ENCODE measurements at regions not wholly inside any gene's neighbourhood (a gene's known extent, or its start where the extent isn't known, plus 50 kb on each side); places are given as distances from the start of the nearest gene placed in this dataset.

DNA sequence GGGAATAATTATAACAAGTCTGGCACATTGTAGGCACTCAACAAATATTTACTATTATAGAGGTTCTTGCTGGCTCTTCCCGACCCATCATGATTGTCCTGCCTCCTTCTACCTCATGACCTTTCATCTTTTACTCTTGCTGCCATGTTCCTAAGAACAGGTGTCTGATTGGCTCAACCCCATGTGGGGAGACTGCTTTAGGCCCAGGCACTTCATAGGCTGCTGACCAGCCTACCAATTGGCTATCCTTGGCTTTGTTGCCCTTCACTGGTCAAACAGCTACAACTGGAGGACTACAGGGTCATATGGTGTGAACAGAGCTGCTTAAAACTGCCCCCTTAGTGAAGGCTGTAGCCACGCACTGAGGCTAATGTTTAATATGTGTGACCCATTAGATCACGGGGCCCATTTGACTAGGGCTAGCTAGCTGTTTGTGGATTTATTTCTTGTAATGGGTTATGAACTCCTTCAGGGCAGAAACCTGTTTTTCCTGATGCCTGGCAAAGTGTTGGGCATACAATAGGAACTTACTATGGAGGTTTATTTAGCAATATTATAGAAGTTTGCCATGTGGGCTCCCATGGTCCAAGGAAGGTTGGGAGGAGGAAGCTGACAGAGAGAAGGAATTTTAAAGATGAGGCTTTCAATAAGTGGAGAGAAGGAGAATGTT, 239.9 kb upstream of the TBC1D5 start:
- H3K9me2 ChIP-seq (replicated peaks; ENCODE audit: insufficient read depth, low read length) = no peaks in the 10 kb centered on the region; the same call in 1 of the 2 replicates
- H3K79me2 ChIP-seq (ENCODE audit: insufficient read depth, low read length) = no peaks in the 10 kb centered on the region
- H3K27me3 ChIP-seq (ENCODE audit: low read length) = no peaks in the 10 kb centered on the region; the same call in 1 of the 2 replicates
- no peak for TF ChIP-seq EZH2phosphoT487 (conservative IDR thresholded peaks at IDR 0.05; ENCODE audit: low read length)
- TF ChIP-seq, protein P1, sequence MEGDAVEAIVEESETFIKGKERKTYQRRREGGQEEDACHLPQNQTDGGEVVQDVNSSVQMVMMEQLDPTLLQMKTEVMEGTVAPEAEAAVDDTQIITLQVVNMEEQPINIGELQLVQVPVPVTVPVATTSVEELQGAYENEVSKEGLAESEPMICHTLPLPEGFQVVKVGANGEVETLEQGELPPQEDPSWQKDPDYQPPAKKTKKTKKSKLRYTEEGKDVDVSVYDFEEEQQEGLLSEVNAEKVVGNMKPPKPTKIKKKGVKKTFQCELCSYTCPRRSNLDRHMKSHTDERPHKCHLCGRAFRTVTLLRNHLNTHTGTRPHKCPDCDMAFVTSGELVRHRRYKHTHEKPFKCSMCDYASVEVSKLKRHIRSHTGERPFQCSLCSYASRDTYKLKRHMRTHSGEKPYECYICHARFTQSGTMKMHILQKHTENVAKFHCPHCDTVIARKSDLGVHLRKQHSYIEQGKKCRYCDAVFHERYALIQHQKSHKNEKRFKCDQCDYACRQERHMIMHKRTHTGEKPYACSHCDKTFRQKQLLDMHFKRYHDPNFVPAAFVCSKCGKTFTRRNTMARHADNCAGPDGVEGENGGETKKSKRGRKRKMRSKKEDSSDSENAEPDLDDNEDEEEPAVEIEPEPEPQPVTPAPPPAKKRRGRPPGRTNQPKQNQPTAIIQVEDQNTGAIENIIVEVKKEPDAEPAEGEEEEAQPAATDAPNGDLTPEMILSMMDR (IDR thresholded peaks at IDR 0.05; ENCODE audit: insufficient read depth, low read length, poor library complexity, severe bottlenecking) = no peak
- no peaks in the 10 kb centered on the region for H3K9me3 ChIP-seq (ENCODE audit: insufficient read depth, low read length)
- H3K4me3 ChIP-seq (ENCODE audit: insufficient read depth, low read length, poor library complexity, severe bottlenecking) = no peak overlapping the region
- H3K9ac ChIP-seq (ENCODE audit: low read length) = no peak overlapping the region
- no peak overlapping the region for H2AFZ ChIP-seq (ENCODE audit: low read depth, low read length, severe bottlenecking)
- no peaks in the 10 kb centered on the region for H4K20me1 ChIP-seq (ENCODE audit: low read depth, low read length)
- no peak overlapping the region for H3K4me2 ChIP-seq (ENCODE audit: low read depth, low read length, poor library complexity, severe bottlenecking)
- no peaks in the 10 kb centered on the region for H3F3A ChIP-seq (ENCODE audit: insufficient read depth)
- H3K36me3 ChIP-seq (ENCODE audit: low read length) = no peaks in the 10 kb centered on the region
- H3K27ac ChIP-seq (ENCODE audit: low read depth, low read length) = no peak overlapping the region

DNA sequence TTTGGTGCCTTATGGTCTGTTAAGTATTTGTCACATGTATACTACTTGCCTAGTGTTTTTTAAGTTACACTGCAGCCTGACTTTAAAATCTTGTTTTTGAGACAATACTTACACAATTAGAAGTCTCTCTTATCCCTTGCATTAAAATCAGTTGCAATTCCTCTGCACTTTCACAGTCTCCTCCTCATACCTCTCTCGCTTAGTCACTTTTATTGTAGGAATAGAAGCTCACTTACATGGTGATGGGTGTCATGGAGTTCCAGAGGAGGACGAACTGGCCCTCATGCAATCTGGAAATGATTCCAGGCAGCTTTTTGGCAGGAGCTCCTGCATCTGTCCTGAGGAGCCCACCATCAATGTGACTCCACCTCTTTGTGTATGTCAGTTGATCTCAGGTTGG, 238.4 kb upstream of the TBC1D5 start:
- H3K36me3 ChIP-seq (ENCODE audit: low read length) = no peaks in the 10 kb centered on the region

DNA sequence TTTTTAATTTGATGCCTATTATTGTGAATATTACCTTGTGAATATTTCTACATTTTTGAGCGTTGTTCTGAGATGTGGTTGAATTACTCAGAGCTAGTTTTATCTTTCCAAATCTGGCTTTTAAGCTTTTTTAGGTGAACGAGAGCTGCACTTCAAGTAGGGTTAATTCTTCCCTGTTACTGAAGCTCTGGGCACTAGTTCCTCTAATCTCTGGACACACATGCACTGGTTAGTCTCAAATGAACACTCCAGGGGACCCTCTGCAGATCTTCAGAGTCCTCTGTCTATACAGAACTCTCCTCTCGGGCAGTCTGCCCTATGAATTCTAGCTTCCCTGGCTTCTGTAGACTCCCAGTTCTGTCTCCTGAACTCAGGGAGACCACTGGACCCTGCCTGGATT, 237.5 kb upstream of the TBC1D5 start:
- no peak overlapping the region for H3K27ac ChIP-seq (ENCODE audit: low read depth, low read length)
- no peaks in the 10 kb centered on the region for H3K9me3 ChIP-seq (ENCODE audit: insufficient read depth, low read length)
- H3F3A ChIP-seq (ENCODE audit: insufficient read depth) = no peaks in the 10 kb centered on the region
- H4K20me1 ChIP-seq (ENCODE audit: low read depth, low read length) = no peaks in the 10 kb centered on the region
- no peak for TF ChIP-seq EZH2phosphoT487 (conservative IDR thresholded peaks at IDR 0.05; ENCODE audit: low read length)
- TF ChIP-seq, protein P1 (IDR thresholded peaks at IDR 0.05; ENCODE audit: insufficient read depth, low read length, poor library complexity, severe bottlenecking) = no peak
- no peak overlapping the region for H2AFZ ChIP-seq (ENCODE audit: low read depth, low read length, severe bottlenecking)
- no peaks in the 10 kb centered on the region; the same call in 1 of the 2 replicates for H3K27me3 ChIP-seq (ENCODE audit: low read length)
- no peaks in the 10 kb centered on the region for H3K36me3 ChIP-seq (ENCODE audit: low read length)
- no peaks in the 10 kb centered on the region for H3K79me2 ChIP-seq (ENCODE audit: insufficient read depth, low read length)
- no peak overlapping the region for H3K4me3 ChIP-seq (ENCODE audit: insufficient read depth, low read length, poor library complexity, severe bottlenecking)
- no peaks in the 10 kb centered on the region; the same call in 1 of the 2 replicates for H3K9me2 ChIP-seq (replicated peaks; ENCODE audit: insufficient read depth, low read length)
- H3K9ac ChIP-seq (ENCODE audit: low read length) = no peak overlapping the region
- no peak overlapping the region for H3K4me2 ChIP-seq (ENCODE audit: low read depth, low read length, poor library complexity, severe bottlenecking)

More for the DNA sequence above, 238.4 kb upstream of the TBC1D5 start:
- H3F3A ChIP-seq (ENCODE audit: insufficient read depth) = no peaks in the 10 kb centered on the region
- no peaks in the 10 kb centered on the region; the same call in 1 of the 2 replicates for H3K9me2 ChIP-seq (replicated peaks; ENCODE audit: insufficient read depth, low read length)
- no peaks in the 10 kb centered on the region for H3K79me2 ChIP-seq (ENCODE audit: insufficient read depth, low read length)
- no peaks in the 10 kb centered on the region for H3K9me3 ChIP-seq (ENCODE audit: insufficient read depth, low read length)
- H3K9ac ChIP-seq (ENCODE audit: low read length) = no peak overlapping the region
- H3K27ac ChIP-seq (ENCODE audit: low read depth, low read length) = no peak overlapping the region
- no peaks in the 10 kb centered on the region; the same call in 1 of the 2 replicates for H3K27me3 ChIP-seq (ENCODE audit: low read length)
- H2AFZ ChIP-seq (ENCODE audit: low read depth, low read length, severe bottlenecking) = no peak overlapping the region
- TF ChIP-seq, protein P1 (IDR thresholded peaks at IDR 0.05; ENCODE audit: insufficient read depth, low read length, poor library complexity, severe bottlenecking) = no peak
- no peak for TF ChIP-seq EZH2phosphoT487 (conservative IDR thresholded peaks at IDR 0.05; ENCODE audit: low read length)
- H3K4me2 ChIP-seq (ENCODE audit: low read depth, low read length, poor library complexity, severe bottlenecking) = no peak overlapping the region
- H4K20me1 ChIP-seq (ENCODE audit: low read depth, low read length) = no peaks in the 10 kb centered on the region
- no peak overlapping the region for H3K4me3 ChIP-seq (ENCODE audit: insufficient read depth, low read length, poor library complexity, severe bottlenecking)

Data from SU-DHL-6 (cell line).